GM12878 (cell line): ENCODE measurements at regions not wholly inside any gene's neighbourhood (a gene's known extent, or its start where the extent isn't known, plus 50 kb on each side); places are given as distances from the start of the nearest gene placed in this dataset.

Experiments
- ATAC-seq: fragments of 200-7000 bp; cut with Tn5 transposase; 3 replicates; pipeline ENCODE4 v1.9.1; 2020; ENCODE audit warnings: mild to moderate bottlenecking, moderate library complexity
- BruUV-seq: library from RNA; stranded (reverse); fragments of 400-500 nt; replicated peaks from 2 replicates; lab custom pipeline; 2021; lab: Mats Ljungman, UMichigan
- CTCF ChIA-PET: fragments of 300-600 bp; sonication (Branson Sonifier 250); formaldehyde crosslinking; extraction: SDS; loops from one replicate; lab custom pipeline; 2021; ENCODE audit warnings: inconsistent platforms; lab: Yijun Ruan, JAX
- POLR2A ChIA-PET: fragments of 350-600 bp; formaldehyde crosslinking; extraction: SDS; loops from one replicate; lab custom pipeline; 2021; ENCODE audit warnings: inconsistent platforms; lab: Charles Lee
- RAD21 ChIA-PET: fragments of 300-600 bp; sonication (Branson Sonifier 250); formaldehyde crosslinking; loops from one replicate; lab custom pipeline; 2023; ENCODE audit warnings: antibody characterized with exemption; ENCODE audit not compliant: unreplicated experiment; lab: Charles Lee
- SMC1A ChIA-PET: fragments of 300-600 bp; sonication (Branson Sonifier 250); formaldehyde crosslinking; loops from one replicate; lab custom pipeline; 2023; ENCODE audit not compliant: unreplicated experiment, uncharacterized antibody; lab: Charles Lee
- DNase-seq: peaks from one replicate; pipeline ENCODE4 v3.0.0-alpha.2; 2011; ENCODE audit warnings: low read depth, low spot score
- FAIRE-seq: peaks from 3 replicates; lab custom pipeline; 2011; peaks lifted over from hg19 to GRCh38; lab: Jason Lieb, UNC
- H2AFZ ChIP-seq: 2 replicates; pipeline ENCODE4 v1.6.0; 2011; ENCODE audit warnings: low read depth, low read length, control low read depth; ENCODE audit not compliant: control insufficient read depth
- H3K27ac ChIP-seq: 2 replicates; pipeline ENCODE4 v1.5.1; 2011; ENCODE audit warnings: control low read depth; ENCODE audit not compliant: control insufficient read depth, insufficient read depth
- H3K27me3 ChIP-seq, 2 experiments: replicated peaks in 1 of 2; 2 replicates each; pipeline versions ENCODE4 v1.6.0 to v1.6.1; 2011; ENCODE audit warnings: low read length in 1 of 2; ENCODE audit not compliant: control insufficient read depth in 2 of 2, insufficient read depth in 2 of 2
- H3K36me3 ChIP-seq, 2 experiments: 2 replicates each; pipeline ENCODE4 v1.5.1; 2011; ENCODE audit warnings: low read length in 1 of 2; ENCODE audit not compliant: control insufficient read depth in 2 of 2, insufficient read depth in 2 of 2
- H3K4me1 ChIP-seq: 2 replicates; pipeline ENCODE4 v1.6.1; 2011; ENCODE audit warnings: mild to moderate bottlenecking, low read length, moderate library complexity, mixed read lengths; ENCODE audit not compliant: control insufficient read depth, insufficient read depth
- H3K4me2 ChIP-seq: 2 replicates; pipeline ENCODE4 v1.6.0; 2011; ENCODE audit warnings: control low read depth; ENCODE audit not compliant: control insufficient read depth, insufficient read depth
- H3K4me3 ChIP-seq: fragments of 200-600 bp; sonication (generic); 2 replicates; pipeline ENCODE4 v1.5.1; 2016
- H3K79me2 ChIP-seq: 2 replicates; pipeline ENCODE4 v1.6.0; 2011; ENCODE audit warnings: low read length; ENCODE audit not compliant: control insufficient read depth, insufficient read depth
- H3K9ac ChIP-seq: 2 replicates; pipeline ENCODE4 v1.8.0; 2011; ENCODE audit warnings: low read length, control low read depth, mixed read lengths; ENCODE audit not compliant: control insufficient read depth, insufficient read depth
- H3K9me3 ChIP-seq: replicated peaks from 3 replicates; pipeline ENCODE4 v1.5.1; 2011; ENCODE audit warnings: mild to moderate bottlenecking, low read length; ENCODE audit not compliant: control insufficient read depth, insufficient read depth
- H4K20me1 ChIP-seq: 2 replicates; pipeline ENCODE4 v1.6.0; 2011; ENCODE audit not compliant: control insufficient read depth, insufficient read depth
- BRCA1 ChIP-seq: IDR thresholded peaks from 2 replicates; pipeline ENCODE4 v1.6.1; 2011; ENCODE audit warnings: low read depth, low read length, improper control_type of control experiment
- ESRRA ChIP-seq: IDR thresholded peaks from 2 replicates; pipeline ENCODE4 v1.6.1; 2012; ENCODE audit warnings: mild to moderate bottlenecking, low read length, improper control_type of control experiment
- FOS ChIP-seq: IDR thresholded peaks from 3 replicates; pipeline ENCODE4 v1.6.1; 2011; ENCODE audit warnings: borderline replicate concordance; ENCODE audit not compliant: insufficient read length; ENCODE audit errors: extremely low read depth
- FOXK2 ChIP-seq: fragments of 450-650 bp; IDR thresholded peaks from 2 replicates; pipeline ENCODE4 v1.6.1; 2017; ENCODE audit warnings: mild to moderate bottlenecking, moderate library complexity
- GABPA ChIP-seq: IDR thresholded peaks from 2 replicates; pipeline ENCODE4 v1.6.1; 2014; ENCODE audit warnings: antibody characterized with exemption, low read depth, mild to moderate bottlenecking, inconsistent platforms
- IKZF2 ChIP-seq, 2 experiments: fragments of 450-650 bp; IDR thresholded peaks; 2 replicates each; pipeline ENCODE4 v1.6.1; 2017; ENCODE audit warnings: mild to moderate bottlenecking in 2 of 2, moderate library complexity in 2 of 2
- JUND ChIP-seq: IDR thresholded peaks from 2 replicates; pipeline ENCODE4 v1.6.1; 2012; ENCODE audit warnings: low read depth, mild to moderate bottlenecking, low read length, improper control_type of control experiment, moderate library complexity
- KLF5 ChIP-seq: fragments of 450-650 bp; IDR thresholded peaks from 2 replicates; pipeline ENCODE4 v1.6.1; 2014; ENCODE audit warnings: mild to moderate bottlenecking; ENCODE audit not compliant: partially characterized antibody
- NFYB ChIP-seq: IDR thresholded peaks from 2 replicates; pipeline ENCODE4 v1.6.1; 2011; ENCODE audit warnings: low read depth, mild to moderate bottlenecking, low read length, improper control_type of control experiment, moderate library complexity; ENCODE audit not compliant: insufficient read depth
- PML ChIP-seq: IDR thresholded peaks from 2 replicates; pipeline ENCODE4 v1.6.1; 2012; ENCODE audit warnings: low read length, inconsistent platforms
- RUNX3 ChIP-seq: IDR thresholded peaks from 2 replicates; pipeline ENCODE4 v1.6.1; 2012; ENCODE audit warnings: low read length, inconsistent platforms
- SMAD5 ChIP-seq: IDR thresholded peaks from 2 replicates; pipeline ENCODE4 v1.6.1; 2016; ENCODE audit warnings: antibody characterized with exemption, low read depth
- ZNF207 ChIP-seq: fragments of 450-650 bp; IDR thresholded peaks from 2 replicates; pipeline ENCODE4 v1.6.1; 2014; ENCODE audit warnings: antibody characterized with exemption, mild to moderate bottlenecking, borderline replicate concordance
- WGBS: methylation state at CpG from one replicate; pipeline ENCODE4 v1.1.6; 2016; ENCODE audit warnings: low lambda C conversion rate; ENCODE audit not compliant: insufficient replicate concordance, insufficient coverage; ENCODE audit errors: missing lambda C conversion rate; 5-methylcytosine and 5-hydroxymethylcytosine counted together
- in situ Hi-C: fragments of 300-500 bp; cut with MboI; formaldehyde crosslinking; loops from 9 replicates; pipeline ENCODE4 v1.14.3; 2018; ENCODE audit warnings: mixed read lengths
- intact Hi-C: fragments of 100-400 bp; cut with micrococcal nuclease; formaldehyde crosslinking; loops from one replicate; pipeline ENCODE4 v1.14.2; 2022; ENCODE audit not compliant: unreplicated experiment
- TF ChIP-seq, protein P1 (sequence below): IDR thresholded peaks from 2 replicates; pipeline ENCODE4 v1.6.1; 2012; ENCODE audit warnings: low read depth, low read length, improper control_type of control experiment
- TF ChIP-seq, protein P2 (sequence below): IDR thresholded peaks from 2 replicates; pipeline ENCODE4 v1.6.1; 2011; ENCODE audit warnings: borderline replicate concordance, low read depth, mild to moderate bottlenecking, moderate library complexity, mixed read lengths, low read length; ENCODE audit not compliant: insufficient read depth; ENCODE audit errors: extremely low read length

- POLR2A ChIA-PET, result no interaction called here
- H3K27ac ChIP-seq, result no peak overlapping the region
Observed at GRCh38 chrX:148135738-148136137, 154.6 kb downstream of the FMR1NB start.

More at GRCh38 chrX:148135738-148136137, 154.6 kb downstream of the FMR1NB start:
- H3K4me1 ChIP-seq, result no peaks in the 10 kb centered on the region
- DNase-seq, result no peak
- no peak overlapping the region for H3K4me2 ChIP-seq
- SMC1A ChIA-PET, result interaction anchor here (0.6 to 1.0 kb wide), 3 partner anchors 244 to 590 kb away, joined by 3 read pairs; no protein-coding TSS in a partner anchor
- no peak overlapping the region for H2AFZ ChIP-seq
- no peaks in the 10 kb centered on the region for H3K9me3 ChIP-seq
- no peaks in the 10 kb centered on the region for H3K79me2 ChIP-seq
- no peaks in the 10 kb centered on the region for H4K20me1 ChIP-seq
- in situ Hi-C loops, result no loop called here
- TF ChIP-seq ESRRA (no peak), KLF5 (no peak), FOXK2 (no peak), SMAD5 (no peak), GABPA (no peak), NFYB (no peak), BRCA1 (no peak), ZNF207 (no peak), JUND (no peak), FOS (no peak), IKZF2 (IDR thresholded peaks at IDR 0.05) (no peak), PML (no peak), RUNX3 (no peak)
- TF ChIP-seq, protein P1, sequence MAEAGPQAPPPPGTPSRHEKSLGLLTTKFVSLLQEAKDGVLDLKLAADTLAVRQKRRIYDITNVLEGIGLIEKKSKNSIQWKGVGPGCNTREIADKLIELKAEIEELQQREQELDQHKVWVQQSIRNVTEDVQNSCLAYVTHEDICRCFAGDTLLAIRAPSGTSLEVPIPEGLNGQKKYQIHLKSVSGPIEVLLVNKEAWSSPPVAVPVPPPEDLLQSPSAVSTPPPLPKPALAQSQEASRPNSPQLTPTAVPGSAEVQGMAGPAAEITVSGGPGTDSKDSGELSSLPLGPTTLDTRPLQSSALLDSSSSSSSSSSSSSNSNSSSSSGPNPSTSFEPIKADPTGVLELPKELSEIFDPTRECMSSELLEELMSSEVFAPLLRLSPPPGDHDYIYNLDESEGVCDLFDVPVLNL, result no peak
- TF ChIP-seq, protein P2, sequence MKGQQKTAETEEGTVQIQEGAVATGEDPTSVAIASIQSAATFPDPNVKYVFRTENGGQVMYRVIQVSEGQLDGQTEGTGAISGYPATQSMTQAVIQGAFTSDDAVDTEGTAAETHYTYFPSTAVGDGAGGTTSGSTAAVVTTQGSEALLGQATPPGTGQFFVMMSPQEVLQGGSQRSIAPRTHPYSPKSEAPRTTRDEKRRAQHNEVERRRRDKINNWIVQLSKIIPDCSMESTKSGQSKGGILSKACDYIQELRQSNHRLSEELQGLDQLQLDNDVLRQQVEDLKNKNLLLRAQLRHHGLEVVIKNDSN, result no peak
- H3K27me3 ChIP-seq, result no peaks in the 10 kb centered on the region
- CTCF ChIA-PET, result no interaction called here
- no peak for ATAC-seq
- RAD21 ChIA-PET, result no interaction called here
- no peaks in the 10 kb centered on the region for H3K36me3 ChIP-seq
- H3K9ac ChIP-seq, result no peak overlapping the region
- 0% methylated on average over 1 of the region's 1 CpG for WGBS
- BruUV-seq, result no TSS peak
- no peak overlapping the region for H3K4me3 ChIP-seq
- intact Hi-C loops, result loop anchor here (10.0 kb wide), 1 partner anchor 1149 kb away; no protein-coding TSS in a partner anchor
- FAIRE-seq, result no peak
